ENCODE measurements at regions not wholly inside any gene's neighbourhood (a gene's known extent, or its start where the extent isn't known, plus 50 kb on each side); places are given as distances from the start of the nearest gene placed in this dataset.

DNA sequence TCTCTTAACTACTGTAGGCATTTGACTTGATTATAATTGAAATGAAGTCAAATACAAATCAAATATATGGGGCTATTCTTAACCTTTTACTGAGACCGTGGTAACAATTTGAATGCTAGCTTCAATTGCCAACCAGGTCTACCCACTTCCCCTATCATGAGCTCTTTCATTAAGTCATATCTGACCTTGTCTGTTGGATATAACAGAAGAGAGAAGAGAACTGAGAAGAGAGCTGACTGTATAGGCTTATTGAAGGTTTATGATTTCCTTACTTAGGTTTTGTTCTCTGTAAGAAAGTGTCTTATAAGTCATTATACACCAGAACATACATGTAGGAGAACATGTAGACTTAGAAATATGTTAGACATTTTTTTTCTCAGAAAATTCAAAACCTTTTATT lies 549.4 kb downstream of the COL12A1 start:
- no peak overlapping the region for H3K4me3 ChIP-seq (ENCODE audit: low read depth, low read length)
- no peak for TF ChIP-seq CTCF (conservative IDR thresholded peaks at IDR 0.05; ENCODE audit: low read depth, low read length)
- no peak for DNase-seq (ENCODE audit: low read depth)

GRCh38 chr6:74654296-74654695 lies 551.6 kb downstream of the COL12A1 start:
- DNase-seq (ENCODE audit: low read depth), result no peak
- no peak overlapping the region for H3K4me3 ChIP-seq (ENCODE audit: low read depth, low read length)
- no peak for TF ChIP-seq CTCF (conservative IDR thresholded peaks at IDR 0.05; ENCODE audit: low read depth, low read length)

DNA sequence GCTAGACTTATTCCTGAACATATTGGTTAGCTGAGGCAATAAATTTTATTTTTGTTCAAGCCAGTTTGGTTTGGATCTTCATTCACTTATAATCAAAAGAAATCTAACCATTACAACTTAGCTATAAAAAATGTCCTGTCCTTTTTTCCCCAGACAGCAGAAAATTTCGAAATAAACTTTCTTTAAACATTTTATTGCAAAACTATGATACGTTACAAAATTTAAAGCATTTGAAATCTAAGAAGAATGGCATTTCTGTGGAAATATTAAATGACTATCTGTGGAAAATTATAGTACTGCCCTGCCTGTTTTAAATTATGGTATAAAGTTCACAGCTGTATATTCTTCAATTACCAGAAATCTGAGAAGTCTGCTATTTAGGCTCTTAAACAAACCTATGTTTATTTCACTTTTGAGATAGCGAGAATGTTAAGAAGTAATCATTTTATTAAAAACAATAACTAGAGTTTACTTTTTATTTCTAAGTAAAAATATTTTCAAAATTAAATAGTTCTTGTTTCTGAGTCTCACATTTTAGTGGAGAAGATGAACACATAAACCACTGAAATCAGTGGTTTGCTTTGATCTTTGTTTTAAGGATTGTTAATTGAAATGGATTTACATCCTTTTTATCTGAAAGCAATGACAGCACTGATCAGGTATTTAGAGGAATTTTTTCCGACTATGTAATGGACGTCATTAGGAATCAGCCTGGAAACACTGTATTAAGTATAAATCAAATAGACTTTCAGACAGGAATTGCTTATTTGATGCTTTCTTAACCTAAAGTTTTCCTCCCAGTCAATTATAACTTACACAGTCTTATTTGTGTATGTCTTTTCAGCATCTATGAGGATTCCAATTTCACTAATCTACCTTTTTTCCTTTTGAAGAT lies 553.7 kb downstream of the COL12A1 start:
- no peak for TF ChIP-seq CTCF (conservative IDR thresholded peaks at IDR 0.05; ENCODE audit: low read depth, low read length)
- no peak for DNase-seq (ENCODE audit: low read depth)
- H3K4me3 ChIP-seq (ENCODE audit: low read depth, low read length), result no peak overlapping the region

DNA sequence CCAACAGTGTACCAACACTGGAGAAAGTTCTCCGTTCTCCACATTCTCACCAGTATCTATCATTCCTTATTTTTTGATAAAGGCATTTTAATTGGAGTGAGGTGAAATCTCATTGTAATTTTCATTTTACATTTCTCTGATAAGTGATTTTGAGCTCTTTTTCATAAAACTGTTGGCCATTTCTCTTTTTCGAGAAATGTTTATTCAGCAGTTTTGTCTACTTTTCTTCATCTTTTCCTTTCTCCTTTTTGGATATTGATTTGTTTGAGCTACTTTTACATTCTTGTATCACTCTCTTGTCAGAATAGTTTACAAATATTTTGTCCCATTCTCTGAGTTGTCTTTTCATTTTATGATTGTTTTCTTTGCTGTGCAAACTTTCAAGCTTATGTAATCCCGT lies 555.2 kb downstream of the COL12A1 start:
- no peak for TF ChIP-seq CTCF (conservative IDR thresholded peaks at IDR 0.05; ENCODE audit: low read depth, low read length)
- DNase-seq (ENCODE audit: low read depth), result no peak
- no peak overlapping the region for H3K4me3 ChIP-seq (ENCODE audit: low read depth, low read length)

DNA sequence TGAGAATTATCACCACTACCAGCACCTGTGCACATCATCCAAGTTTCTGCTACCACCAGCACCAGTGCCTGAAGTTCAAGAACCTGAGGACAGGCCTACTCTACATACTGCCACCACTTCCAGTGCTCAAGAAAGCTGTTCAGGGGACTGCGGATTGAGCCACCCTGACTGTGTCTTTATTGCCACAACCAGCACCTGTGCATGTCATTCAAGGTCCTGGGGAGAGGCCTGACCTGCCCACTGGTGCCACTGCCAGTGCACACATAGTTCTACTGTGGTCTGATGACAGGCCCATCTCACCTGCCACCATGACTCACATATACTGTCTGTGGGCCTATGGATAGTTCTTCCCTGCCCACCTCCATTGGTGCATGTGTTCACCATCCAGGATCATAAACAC lies 559.4 kb downstream of the COL12A1 start:
- DNase-seq (ENCODE audit: low read depth), result no peak
- no peak overlapping the region for H3K4me3 ChIP-seq (ENCODE audit: low read depth, low read length)
- TF ChIP-seq CTCF (conservative IDR thresholded peaks at IDR 0.05; ENCODE audit: low read depth, low read length), result no peak

DNA sequence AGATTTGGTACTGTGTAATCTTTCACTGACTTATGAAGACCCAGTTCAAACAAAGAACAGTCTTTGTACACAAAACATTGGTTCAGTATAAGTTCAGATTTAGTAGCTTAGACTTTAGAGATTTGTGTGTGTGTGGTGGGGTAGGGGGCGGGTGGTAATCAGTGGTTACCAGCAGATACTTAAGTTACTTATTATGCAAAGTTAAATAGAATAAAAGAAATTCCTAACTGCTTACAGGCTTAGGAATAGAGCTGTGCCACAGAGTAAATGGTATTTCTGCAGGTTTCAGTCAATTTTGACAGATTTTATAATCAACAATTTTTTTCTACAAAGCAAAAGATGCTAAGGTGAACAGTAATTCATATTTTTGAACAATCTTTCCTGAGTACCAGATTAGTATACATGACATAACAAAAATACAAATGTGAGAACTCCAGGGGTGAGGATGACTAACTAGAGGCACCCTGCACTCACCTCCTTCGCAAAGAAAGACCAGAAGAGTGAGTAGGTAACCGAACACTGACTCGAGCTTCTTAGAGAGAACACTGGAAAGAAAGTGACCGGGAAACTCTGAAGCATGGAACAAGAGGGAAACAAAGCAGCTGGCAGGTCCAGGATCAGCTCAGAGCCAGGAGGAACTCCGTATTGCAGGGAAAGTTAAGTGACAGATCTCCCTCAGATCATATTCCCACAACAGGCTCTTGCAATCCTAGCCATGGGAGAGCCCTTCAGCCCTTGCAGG lies 560.6 kb downstream of the COL12A1 start:
- no peak for DNase-seq (ENCODE audit: low read depth)
- no peak for TF ChIP-seq CTCF (conservative IDR thresholded peaks at IDR 0.05; ENCODE audit: low read depth, low read length)
- no peak overlapping the region for H3K4me3 ChIP-seq (ENCODE audit: low read depth, low read length)
